SK-N-SH treated with all-trans-retinoic acid at 6 μM for 48 hours (cell line): ENCODE measurements at regions not wholly inside any gene's neighbourhood (a gene's known extent, or its start where the extent isn't known, plus 50 kb on each side); places are given as distances from the start of the nearest gene placed in this dataset.

ENCODE experiments used
- ATAC-seq: fragments of 200-7000 bp; cut with Tn5 transposase; 3 replicates; pipeline ENCODE4 v1.9.1; 2020; ENCODE audit warnings: mild to moderate bottlenecking, moderate library complexity
- ARNTL ChIP-seq: fragments of 450-650 bp; formaldehyde crosslinking; IDR thresholded peaks from 2 replicates; pipeline ENCODE4 v1.5.0; 2020; ENCODE audit warnings: low read depth, mild to moderate bottlenecking, moderate library complexity, borderline replicate concordance
- BACH2 ChIP-seq: fragments of 250-450 bp; sonication (Bioruptor Pico); IDR thresholded peaks from 2 replicates; pipeline ENCODE4 v1.9.0; 2021; ENCODE audit warnings: mild to moderate bottlenecking, borderline replicate concordance
- CREB5 ChIP-seq: fragments of 250-450 bp; sonication (Bioruptor Pico); IDR thresholded peaks from 2 replicates; pipeline ENCODE4 v1.5.1; 2020; ENCODE audit warnings: low read depth, mild to moderate bottlenecking, moderate library complexity
- CSDC2 ChIP-seq: fragments of 250-450 bp; sonication (Bioruptor Pico); IDR thresholded peaks from 2 replicates; pipeline ENCODE4 v1.5.0; 2020; ENCODE audit warnings: mild to moderate bottlenecking, moderate library complexity
- CSRNP3 ChIP-seq: fragments of 250-450 bp; sonication (Bioruptor Pico); IDR thresholded peaks from 2 replicates; pipeline ENCODE4 v1.5.1; 2021; ENCODE audit warnings: mild to moderate bottlenecking, moderate library complexity
- ESRRG ChIP-seq: fragments of 250-450 bp; sonication (Bioruptor Pico); IDR thresholded peaks from 2 replicates; pipeline ENCODE4 v1.6.1; 2021; ENCODE audit warnings: mild to moderate bottlenecking
- GLIS3 ChIP-seq: fragments of 250-450 bp; sonication (Bioruptor Pico); IDR thresholded peaks from 2 replicates; pipeline ENCODE4 v1.5.0; 2020; ENCODE audit warnings: mild to moderate bottlenecking, moderate library complexity
- ISL1 ChIP-seq: fragments of 250-450 bp; sonication (Bioruptor Pico); IDR thresholded peaks from 2 replicates; pipeline ENCODE4 v2.1.2; 2022; ENCODE audit warnings: mild to moderate bottlenecking, moderate library complexity
- OSR1 ChIP-seq: fragments of 250-450 bp; sonication (Bioruptor Pico); IDR thresholded peaks from 2 replicates; pipeline ENCODE4 v1.8.0; 2022; ENCODE audit warnings: moderate library complexity, mild to moderate bottlenecking, inconsistent platforms
- PATZ1 ChIP-seq: fragments of 250-450 bp; sonication (Bioruptor Pico); IDR thresholded peaks from 2 replicates; pipeline ENCODE4 v1.8.0; 2020; ENCODE audit warnings: mild to moderate bottlenecking, moderate library complexity, borderline replicate concordance
- POU6F1 ChIP-seq: fragments of 250-450 bp; sonication (Bioruptor Pico); IDR thresholded peaks from 2 replicates; pipeline ENCODE4 v1.8.0; 2021; ENCODE audit warnings: low read depth, mild to moderate bottlenecking, moderate library complexity, borderline replicate concordance
- PPARA ChIP-seq: fragments of 250-450 bp; sonication (Bioruptor Pico); IDR thresholded peaks from 2 replicates; pipeline ENCODE4 v1.5.0; 2020; ENCODE audit warnings: mild to moderate bottlenecking, borderline replicate concordance
- RARB ChIP-seq: fragments of 250-450 bp; sonication (Bioruptor Pico); IDR thresholded peaks from 2 replicates; pipeline ENCODE4 v1.8.0; 2021; ENCODE audit warnings: mild to moderate bottlenecking, moderate library complexity
- SNAI2 ChIP-seq: fragments of 250-450 bp; sonication (Bioruptor Pico); IDR thresholded peaks from 2 replicates; pipeline ENCODE4 v1.5.0; 2020; ENCODE audit warnings: mild to moderate bottlenecking, moderate library complexity
- TCF4 ChIP-seq: fragments of 250-450 bp; sonication (Bioruptor Pico); IDR thresholded peaks from 2 replicates; pipeline ENCODE4 v1.8.0; 2021; ENCODE audit warnings: mild to moderate bottlenecking, moderate library complexity, borderline replicate concordance
- TOX ChIP-seq: fragments of 250-450 bp; sonication (Bioruptor Pico); IDR thresholded peaks from 2 replicates; pipeline ENCODE4 v1.8.0; 2021; ENCODE audit warnings: mild to moderate bottlenecking, moderate library complexity, borderline replicate concordance
- TSHZ2 ChIP-seq: fragments of 250-450 bp; sonication (Bioruptor Pico); IDR thresholded peaks from 2 replicates; pipeline ENCODE4 v1.5.0; 2020; ENCODE audit warnings: mild to moderate bottlenecking, moderate library complexity
- ZFP30 ChIP-seq: fragments of 450-650 bp; formaldehyde crosslinking; IDR thresholded peaks from 2 replicates; pipeline ENCODE4 v1.5.0; 2022; ENCODE audit warnings: mild to moderate bottlenecking, moderate library complexity
- ZNF565 ChIP-seq: fragments of 450-650 bp; formaldehyde crosslinking; conservative IDR thresholded peaks from 2 replicates; pipeline ENCODE4 v1.5.0; 2020; ENCODE audit warnings: low read depth, mild to moderate bottlenecking, moderate library complexity
- ZNF70 ChIP-seq: fragments of 450-650 bp; formaldehyde crosslinking; IDR thresholded peaks from 2 replicates; pipeline ENCODE4 v1.5.0; 2020; ENCODE audit warnings: mild to moderate bottlenecking, moderate library complexity
- ZNF8 ChIP-seq: fragments of 450-650 bp; formaldehyde crosslinking; IDR thresholded peaks from 2 replicates; pipeline ENCODE4 v1.5.0; 2020; ENCODE audit warnings: mild to moderate bottlenecking, moderate library complexity

- TF ChIP-seq POU6F1 (CRISPR knock-in tag), result no peak
- no peak for TF ChIP-seq TCF4 (CRISPR knock-in tag)
- TF ChIP-seq SNAI2 (CRISPR knock-in tag), result no peak
- TF ChIP-seq CSDC2 (CRISPR knock-in tag), result no peak
- TF ChIP-seq RARB (CRISPR knock-in tag), result no peak
- TF ChIP-seq CREB5 (CRISPR knock-in tag), result no peak
- TF ChIP-seq PPARA, result no peak
- TF ChIP-seq BACH2, result no peak
- no peak for TF ChIP-seq ZFP30 (CRISPR knock-in tag)
- no peak for TF ChIP-seq ISL1 (CRISPR knock-in tag)
- TF ChIP-seq ZNF70 (CRISPR knock-in tag), result no peak
- TF ChIP-seq CSRNP3 (CRISPR knock-in tag), result no peak
- TF ChIP-seq GLIS3, result no peak
- TF ChIP-seq PATZ1, result no peak
- no peak for TF ChIP-seq TOX (CRISPR knock-in tag)
- no peak for TF ChIP-seq ESRRG
- no peak for TF ChIP-seq ARNTL
- no peak for TF ChIP-seq ZNF8
- no peak for ATAC-seq
Measured at GRCh38 chr7:138208864-138209263, 132.6 kb downstream of the AKR1D1 start.

- ATAC-seq, result no peak
- TF ChIP-seq PATZ1 (no peak), CSRNP3 (CRISPR knock-in tag) (no peak), CSDC2 (CRISPR knock-in tag) (no peak), ZNF8 (no peak), ZNF565 (CRISPR knock-in tag) (no peak), ARNTL (no peak), ESRRG (no peak), TCF4 (CRISPR knock-in tag) (no peak), RARB (CRISPR knock-in tag) (no peak), GLIS3 (no peak), ZFP30 (CRISPR knock-in tag) (no peak), OSR1 (CRISPR knock-in tag) (no peak), BACH2 (no peak)
- TF ChIP-seq, all 23 proteins: peak for 0
Measured at GRCh38 chr7:138212314-138212713, 136.1 kb downstream of the AKR1D1 start.

- TF ChIP-seq TCF4 (CRISPR knock-in tag) (no peak), SNAI2 (CRISPR knock-in tag) (no peak), TSHZ2 (CRISPR knock-in tag) (no peak), TOX (CRISPR knock-in tag) (no peak), CSDC2 (CRISPR knock-in tag) (no peak), ESRRG (no peak), CREB5 (CRISPR knock-in tag) (no peak), ZNF8 (no peak), CSRNP3 (CRISPR knock-in tag) (no peak), OSR1 (CRISPR knock-in tag) (no peak), GLIS3 (no peak), RARB (CRISPR knock-in tag) (no peak), ARNTL (no peak), ISL1 (CRISPR knock-in tag) (no peak), BACH2 (no peak)
- ATAC-seq, result no peak
Measured at GRCh38 chr7:138214926-138215325, 138.7 kb downstream of the AKR1D1 start.
